Keratinocyte (primary cell): ENCODE measurements at regions not wholly inside any gene's neighbourhood (a gene's known extent, or its start where the extent isn't known, plus 50 kb on each side); places are given as distances from the start of the nearest gene placed in this dataset.
"Not testable (repeated sequence)": the region's sequence is repeated elsewhere in the genome, so short reads cannot be mapped to it uniquely, and the experiment has no call there.

Experiments used
- EZH2 ChIP-seq: IDR thresholded peaks from one replicate; pipeline ENCODE4 v1.6.1; 2012; ENCODE audit warnings: inconsistent platforms, mild to moderate bottlenecking, low read length, moderate library complexity
- TF ChIP-seq, protein P1 (sequence below), 3 experiments: IDR thresholded peaks in 1 of 3; conservative IDR thresholded peaks in 1 of 3; optimal IDR thresholded peaks in 1 of 3; 2 replicates in 2 of 3; 3 replicates in 1 of 3; pipeline versions ENCODE3 to v1.5.1; 2011; ENCODE audit warnings: low read length in 3 of 3, mild to moderate bottlenecking in 3 of 3, moderate library complexity in 2 of 3, control low read depth in 1 of 3, inconsistent platforms in 1 of 3; ENCODE audit not compliant: insufficient read depth in 2 of 3; ENCODE audit errors: extremely low read depth in 1 of 3

DNA sequence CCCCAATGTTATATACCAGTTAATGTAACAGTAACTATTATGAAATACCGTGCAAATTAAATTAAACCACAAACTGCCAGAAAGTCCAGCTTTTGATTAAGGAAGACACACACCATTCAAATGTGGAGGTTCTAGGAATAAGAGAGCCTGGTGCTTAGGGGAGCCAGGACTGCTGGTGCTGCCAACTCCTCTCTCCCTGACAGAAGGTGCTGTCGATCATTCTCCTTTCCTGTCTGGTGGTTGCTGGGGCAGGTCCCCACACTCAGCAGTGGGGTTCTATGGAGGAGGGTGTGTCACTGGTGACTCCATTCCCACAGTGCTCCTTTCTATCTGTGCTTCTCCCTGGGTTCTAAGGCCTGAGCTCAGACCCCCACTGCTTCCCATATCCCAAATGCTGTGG is 57.9 kb upstream of the ZNG1B start:
- TF ChIP-seq EZH2, result not testable (repeated sequence)
- TF ChIP-seq, protein P1, sequence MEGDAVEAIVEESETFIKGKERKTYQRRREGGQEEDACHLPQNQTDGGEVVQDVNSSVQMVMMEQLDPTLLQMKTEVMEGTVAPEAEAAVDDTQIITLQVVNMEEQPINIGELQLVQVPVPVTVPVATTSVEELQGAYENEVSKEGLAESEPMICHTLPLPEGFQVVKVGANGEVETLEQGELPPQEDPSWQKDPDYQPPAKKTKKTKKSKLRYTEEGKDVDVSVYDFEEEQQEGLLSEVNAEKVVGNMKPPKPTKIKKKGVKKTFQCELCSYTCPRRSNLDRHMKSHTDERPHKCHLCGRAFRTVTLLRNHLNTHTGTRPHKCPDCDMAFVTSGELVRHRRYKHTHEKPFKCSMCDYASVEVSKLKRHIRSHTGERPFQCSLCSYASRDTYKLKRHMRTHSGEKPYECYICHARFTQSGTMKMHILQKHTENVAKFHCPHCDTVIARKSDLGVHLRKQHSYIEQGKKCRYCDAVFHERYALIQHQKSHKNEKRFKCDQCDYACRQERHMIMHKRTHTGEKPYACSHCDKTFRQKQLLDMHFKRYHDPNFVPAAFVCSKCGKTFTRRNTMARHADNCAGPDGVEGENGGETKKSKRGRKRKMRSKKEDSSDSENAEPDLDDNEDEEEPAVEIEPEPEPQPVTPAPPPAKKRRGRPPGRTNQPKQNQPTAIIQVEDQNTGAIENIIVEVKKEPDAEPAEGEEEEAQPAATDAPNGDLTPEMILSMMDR (optimal IDR thresholded peaks at IDR 0.05 in 1 of 3, IDR thresholded peaks at IDR 0.05 in 1 of 3, conservative IDR thresholded peaks at IDR 0.05 in 1 of 3; ENCODE audit: extremely low read depth in 1 of 3, insufficient read depth in 2 of 3, low read length in 3 of 3), result not testable (repeated sequence)
